ENCODE measurements at regions not wholly inside any gene's neighbourhood (a gene's known extent, or its start where the extent isn't known, plus 50 kb on each side); places are given as distances from the start of the nearest gene placed in this dataset.

GRCh38 chr5:56703952-56704351, 111.4 kb upstream of the MAP3K1 start:
- DNase-seq (ENCODE audit: low spot score in 2 of 2): no peak
- Histone ChIP-seq H3K27me3 (no peaks in the 10 kb centered on the region), H3K36me3 (no peaks in the 10 kb centered on the region), H3K27ac (no peak overlapping the region), H3K4me3 (no peak overlapping the region), H3K4me1 (peaks cover 1% of the 10 kb centered on the region), H3K9me3 (no peaks in the 10 kb centered on the region)
- WGBS: 96% methylated on average over 2 of the region's 2 CpGs
- TF ChIP-seq CTCF (IDR thresholded peaks at IDR 0.05): no peak
- no peak for TF ChIP-seq POLR2AphosphoS5 (IDR thresholded peaks at IDR 0.05)
- no peak for TF ChIP-seq POLR2A (IDR thresholded peaks at IDR 0.05)
- no peak for TF ChIP-seq EP300 (IDR thresholded peaks at IDR 0.05)

GRCh38 chr5:56700711-56701110, 114.6 kb upstream of the MAP3K1 start:
- 86% methylated on average over 4 of the region's 4 CpGs for WGBS
- Histone ChIP-seq H3K27ac (no peak overlapping the region), H3K4me3 (no peak overlapping the region), H3K36me3 (no peaks in the 10 kb centered on the region), H3K4me1 (peaks cover 18% of the 10 kb centered on the region), H3K9me3 (no peaks in the 10 kb centered on the region), H3K27me3 (no peaks in the 10 kb centered on the region)
- TF ChIP-seq POLR2AphosphoS5 (IDR thresholded peaks at IDR 0.05) (no peak), EP300 (IDR thresholded peaks at IDR 0.05) (no peak), CTCF (IDR thresholded peaks at IDR 0.05) (no peak), POLR2A (IDR thresholded peaks at IDR 0.05) (no peak)
- no peak for DNase-seq (ENCODE audit: low spot score in 2 of 2)

- WGBS: 84% methylated on average over 8 of the region's 8 CpGs
- no peak overlapping the region for H3K27ac ChIP-seq
- no peak for DNase-seq (ENCODE audit: low spot score in 2 of 2)
- no peaks in the 10 kb centered on the region for H3K27me3 ChIP-seq
- TF ChIP-seq POLR2A (IDR thresholded peaks at IDR 0.05) (no peak), POLR2AphosphoS5 (IDR thresholded peaks at IDR 0.05) (no peak), EP300 (IDR thresholded peaks at IDR 0.05) (no peak), CTCF (IDR thresholded peaks at IDR 0.05) (no peak)
- H3K4me3 ChIP-seq: no peak overlapping the region
- H3K4me1 ChIP-seq: peaks cover 18% of the 10 kb centered on the region
- H3K9me3 ChIP-seq: no peaks in the 10 kb centered on the region
- no peaks in the 10 kb centered on the region for H3K36me3 ChIP-seq
These were observed 115.8 kb upstream of the MAP3K1 start for GRCh38 chr5:56699538-56699937.

- DNase-seq (ENCODE audit: low spot score in 2 of 2): no peak
- Histone ChIP-seq H3K9me3 (no peaks in the 10 kb centered on the region), H3K4me3 (no peak overlapping the region), H3K36me3 (no peaks in the 10 kb centered on the region), H3K27me3 (no peaks in the 10 kb centered on the region), H3K27ac (no peak overlapping the region), H3K4me1 (peaks cover 18% of the 10 kb centered on the region)
- TF ChIP-seq EP300 (IDR thresholded peaks at IDR 0.05) (no peak), POLR2AphosphoS5 (IDR thresholded peaks at IDR 0.05) (no peak), POLR2A (IDR thresholded peaks at IDR 0.05) (no peak), CTCF (IDR thresholded peaks at IDR 0.05) (no peak)
- 24% methylated on average over 5 of the region's 5 CpGs for WGBS
These were observed 116.6 kb upstream of the MAP3K1 start for GRCh38 chr5:56698463-56699381.

GRCh38 chr5:56696900-56697299, 118.4 kb upstream of the MAP3K1 start:
- no peaks in the 10 kb centered on the region for H3K9me3 ChIP-seq
- WGBS: 19% methylated on average over 1 of the region's 1 CpG
- H3K4me1 ChIP-seq: peaks cover 18% of the 10 kb centered on the region
- H3K27ac ChIP-seq: no peak overlapping the region
- H3K36me3 ChIP-seq: no peaks in the 10 kb centered on the region
- no peaks in the 10 kb centered on the region for H3K27me3 ChIP-seq
- H3K4me3 ChIP-seq: no peak overlapping the region
- TF ChIP-seq POLR2AphosphoS5 (IDR thresholded peaks at IDR 0.05) (no peak), EP300 (IDR thresholded peaks at IDR 0.05) (no peak), CTCF (IDR thresholded peaks at IDR 0.05) (no peak), POLR2A (IDR thresholded peaks at IDR 0.05) (no peak)
- DNase-seq (ENCODE audit: low spot score in 2 of 2): no peak

Data from suprapubic skin (tissue), 4 donors.